Fibroblast of pulmonary artery (primary cell): ENCODE measurements at regions not wholly inside any gene's neighbourhood (a gene's known extent, or its start where the extent isn't known, plus 50 kb on each side); places are given as distances from the start of the nearest gene placed in this dataset.

Source experiments
- DNase-seq: peaks from one replicate; pipeline ENCODE4 v3.0.0-alpha.2; 2010; ENCODE audit warnings: low read depth
- H3K4me3 ChIP-seq: replicated peaks from 2 replicates; pipeline ENCODE4 v1.5.1; 2011; ENCODE audit warnings: low read depth, mild to moderate bottlenecking, control low read depth, low read length, moderate library complexity
- TF ChIP-seq, protein P1 (sequence below): IDR thresholded peaks from 2 replicates; pipeline ENCODE4 v1.5.1; 2011; ENCODE audit warnings: mild to moderate bottlenecking, control low read depth, low read length, inconsistent platforms; ENCODE audit errors: missing control alignments

DNA sequence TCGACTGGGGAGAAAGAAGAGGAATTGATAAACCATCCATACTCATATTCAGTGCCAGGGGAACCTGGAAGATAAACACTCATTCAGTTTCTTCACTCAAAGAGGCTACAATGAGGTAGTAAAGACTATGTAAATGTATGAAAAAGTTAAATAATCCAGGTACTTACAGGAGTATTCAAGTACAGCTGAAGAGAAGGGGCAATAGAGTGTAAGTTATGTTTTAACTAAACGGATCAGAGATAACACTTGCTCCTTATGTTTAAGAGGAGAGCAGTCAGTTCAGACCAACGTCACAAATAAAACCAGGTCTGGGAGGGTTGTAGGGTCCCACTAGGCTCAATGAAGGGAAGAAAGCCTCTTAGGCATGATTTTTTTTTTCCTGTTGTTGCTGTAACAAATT, 358.3 kb upstream of the SMIM21 start:
- no peak for DNase-seq
- H3K4me3 ChIP-seq, result no peak overlapping the region
- TF ChIP-seq, protein P1, sequence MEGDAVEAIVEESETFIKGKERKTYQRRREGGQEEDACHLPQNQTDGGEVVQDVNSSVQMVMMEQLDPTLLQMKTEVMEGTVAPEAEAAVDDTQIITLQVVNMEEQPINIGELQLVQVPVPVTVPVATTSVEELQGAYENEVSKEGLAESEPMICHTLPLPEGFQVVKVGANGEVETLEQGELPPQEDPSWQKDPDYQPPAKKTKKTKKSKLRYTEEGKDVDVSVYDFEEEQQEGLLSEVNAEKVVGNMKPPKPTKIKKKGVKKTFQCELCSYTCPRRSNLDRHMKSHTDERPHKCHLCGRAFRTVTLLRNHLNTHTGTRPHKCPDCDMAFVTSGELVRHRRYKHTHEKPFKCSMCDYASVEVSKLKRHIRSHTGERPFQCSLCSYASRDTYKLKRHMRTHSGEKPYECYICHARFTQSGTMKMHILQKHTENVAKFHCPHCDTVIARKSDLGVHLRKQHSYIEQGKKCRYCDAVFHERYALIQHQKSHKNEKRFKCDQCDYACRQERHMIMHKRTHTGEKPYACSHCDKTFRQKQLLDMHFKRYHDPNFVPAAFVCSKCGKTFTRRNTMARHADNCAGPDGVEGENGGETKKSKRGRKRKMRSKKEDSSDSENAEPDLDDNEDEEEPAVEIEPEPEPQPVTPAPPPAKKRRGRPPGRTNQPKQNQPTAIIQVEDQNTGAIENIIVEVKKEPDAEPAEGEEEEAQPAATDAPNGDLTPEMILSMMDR, result no peak

- TF ChIP-seq, protein P1, result no peak
- H3K4me3 ChIP-seq, result no peak overlapping the region
- no peak for DNase-seq
Measured at GRCh38 chr18:75785206-75785605, 357.7 kb upstream of the SMIM21 start.

- no peak for DNase-seq
- TF ChIP-seq, protein P1, result no peak
- H3K4me3 ChIP-seq, result no peak overlapping the region
Measured at GRCh38 chr18:75784390-75784789, 356.9 kb upstream of the SMIM21 start.

DNA sequence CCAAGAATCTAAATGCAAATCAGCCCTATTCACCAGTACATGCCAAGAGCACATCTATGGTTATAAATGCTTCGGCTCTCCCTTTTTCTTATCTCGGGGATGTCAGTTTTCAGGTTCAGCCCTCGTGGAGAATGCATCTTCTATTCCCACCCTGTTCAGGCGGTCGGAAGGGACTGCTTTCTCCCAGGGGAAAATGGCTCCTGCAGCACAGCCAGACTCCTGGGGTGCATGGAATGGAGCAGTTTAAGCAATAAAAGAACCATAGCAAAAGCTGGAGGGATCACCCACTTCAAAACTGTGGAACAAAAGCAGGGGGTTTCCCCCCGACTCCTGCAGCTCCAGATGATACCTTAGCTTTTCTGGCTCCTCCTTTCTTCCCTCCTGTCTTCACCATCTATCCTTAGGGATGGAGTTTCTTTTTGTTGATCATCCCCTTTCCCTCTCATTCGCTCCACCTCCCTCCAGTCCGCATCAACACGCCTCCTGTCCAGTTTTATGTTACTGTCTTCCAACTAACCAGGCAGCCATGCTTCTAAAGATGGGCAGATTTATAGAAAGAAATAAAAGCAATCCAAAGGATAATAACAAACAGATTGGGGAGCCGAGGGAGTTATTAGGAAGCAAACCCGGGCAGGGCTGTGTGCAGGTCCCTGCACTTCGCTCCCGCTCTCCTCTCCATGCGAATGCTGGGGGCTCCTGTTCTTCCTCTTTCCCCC, 356.2 kb upstream of the SMIM21 start:
- H3K4me3 ChIP-seq, result no peak overlapping the region
- TF ChIP-seq, protein P1, result no peak
- no peak for DNase-seq

DNA sequence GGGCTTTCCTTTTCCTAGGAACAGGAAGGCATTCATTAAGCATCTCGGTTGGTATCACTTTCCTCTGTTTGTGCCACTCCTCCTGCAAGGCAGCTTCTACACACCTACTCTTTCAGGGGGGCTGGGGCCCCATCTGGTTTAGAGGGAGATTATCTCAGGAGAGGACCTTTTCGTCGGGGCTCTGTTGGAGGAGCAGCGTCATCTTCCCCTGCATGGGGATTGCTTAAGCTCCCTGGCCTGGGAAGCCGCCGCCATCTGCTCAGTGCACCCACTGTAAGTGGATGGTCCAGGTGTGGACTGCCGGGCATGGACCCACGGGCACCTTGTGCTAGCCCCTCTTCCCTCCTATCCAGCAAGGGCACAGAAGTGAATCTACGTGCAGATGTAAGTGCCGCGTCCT, 355.3 kb upstream of the SMIM21 start:
- H3K4me3 ChIP-seq, result no peak overlapping the region
- TF ChIP-seq, protein P1, result no peak
- DNase-seq, result no peak

- DNase-seq, result no peak
- TF ChIP-seq, protein P1, result no peak
- no peak overlapping the region for H3K4me3 ChIP-seq
Measured at GRCh38 chr18:75782204-75782603, 354.7 kb upstream of the SMIM21 start.

- TF ChIP-seq, protein P1, result no peak
Measured at GRCh38 chr18:75779910-75780309, 352.4 kb upstream of the SMIM21 start.

More at GRCh38 chr18:75779910-75780309, 352.4 kb upstream of the SMIM21 start:
- H3K4me3 ChIP-seq, result no peak overlapping the region
- no peak for DNase-seq
